Posterior vena cava (tissue), 2 donors: ENCODE measurements at regions not wholly inside any gene's neighbourhood (a gene's known extent, or its start where the extent isn't known, plus 50 kb on each side); places are given as distances from the start of the nearest gene placed in this dataset.

Source experiments
- DNase-seq: peaks from one replicate; pipeline ENCODE4 v3.0.0-alpha.2; 2020; ENCODE audit warnings: low spot score
- intact Hi-C, 2 donors: fragments of 100-400 bp; cut with DNase I; formaldehyde crosslinking; loops; one replicate each; pipeline versions ENCODE4 v1.14.1 to v1.14.2; 2022 to 2023
- donor health status: DM: yes; HTN: yes; CAD: no.
- donor health status: DM: yes; HTN: yes; CAD: no.

DNA sequence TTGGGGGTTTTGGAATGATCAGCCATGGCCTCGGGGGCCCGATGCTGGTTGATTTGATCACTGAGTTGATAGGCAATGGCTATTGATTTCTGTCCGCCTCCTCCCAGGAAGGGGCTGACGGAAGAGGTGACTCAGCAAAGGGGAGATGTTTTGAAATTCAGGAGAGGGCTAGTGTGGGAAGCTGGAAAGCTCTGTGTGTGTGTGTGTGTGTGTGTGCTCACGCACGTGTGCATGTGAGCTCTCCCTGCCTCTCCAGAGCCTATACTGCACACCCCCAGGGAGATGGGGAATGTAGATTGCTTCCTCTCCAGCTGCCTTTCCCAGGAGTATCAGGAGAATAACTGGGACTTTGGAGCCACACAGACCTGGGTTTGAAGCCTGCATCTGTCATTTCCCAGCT, 184.9 kb upstream of the MYL2 start:
- intact Hi-C loops: no loop called here
- DNase-seq: no peak

DNA sequence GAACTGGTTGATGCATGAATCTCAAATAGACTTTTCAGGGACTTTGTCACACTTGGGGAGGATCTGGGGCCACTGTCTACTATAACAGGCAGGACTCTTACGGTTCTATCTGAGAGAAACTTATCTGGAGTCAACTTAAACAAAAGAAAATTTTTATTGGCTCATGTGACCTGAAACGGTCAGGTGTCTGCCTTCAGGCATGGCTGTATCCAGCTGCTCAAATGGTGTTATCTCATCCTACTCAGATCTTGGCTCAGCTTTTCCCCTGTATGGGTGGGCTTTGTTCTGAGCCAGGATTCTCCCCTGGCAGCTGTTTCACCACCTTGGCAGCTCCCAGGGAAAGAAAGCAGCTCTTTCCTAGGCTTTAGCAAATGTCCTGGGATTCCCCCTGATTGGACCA, 183.2 kb upstream of the MYL2 start:
- no peak for DNase-seq
- intact Hi-C loops: no loop called here

DNA sequence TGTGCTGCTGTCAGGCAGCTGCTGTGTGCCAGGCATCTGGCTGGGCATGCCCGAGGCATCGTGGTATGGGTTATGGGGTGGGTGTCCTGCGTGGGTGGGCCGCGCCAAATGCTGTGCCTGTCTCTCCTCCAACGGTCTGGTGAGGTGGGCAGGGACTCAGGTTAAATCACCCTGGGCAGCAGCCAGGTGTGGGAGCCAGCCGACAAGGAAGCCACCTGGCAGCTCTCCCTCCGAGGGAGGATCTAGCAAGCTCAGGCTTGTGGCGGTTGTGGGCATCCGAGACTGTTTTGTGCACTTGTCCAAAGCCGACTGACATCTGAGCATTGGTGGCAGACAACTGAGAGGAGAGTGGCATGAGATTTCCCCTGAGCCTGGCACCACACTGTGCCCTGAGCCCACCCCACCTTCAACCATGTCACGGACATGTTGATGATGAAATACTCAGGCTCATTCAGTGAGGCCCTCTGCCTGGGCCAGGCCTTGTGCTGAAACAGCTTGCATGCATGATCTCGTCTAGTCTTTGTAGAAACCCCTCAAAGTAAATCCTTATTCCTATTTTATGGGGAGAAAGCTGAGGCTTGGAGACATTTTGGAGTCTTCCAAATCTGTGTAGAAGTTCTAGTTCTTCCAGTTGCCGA, 181.8 kb upstream of the MYL2 start:
- no peak for DNase-seq
- intact Hi-C loops: no loop called here

DNA sequence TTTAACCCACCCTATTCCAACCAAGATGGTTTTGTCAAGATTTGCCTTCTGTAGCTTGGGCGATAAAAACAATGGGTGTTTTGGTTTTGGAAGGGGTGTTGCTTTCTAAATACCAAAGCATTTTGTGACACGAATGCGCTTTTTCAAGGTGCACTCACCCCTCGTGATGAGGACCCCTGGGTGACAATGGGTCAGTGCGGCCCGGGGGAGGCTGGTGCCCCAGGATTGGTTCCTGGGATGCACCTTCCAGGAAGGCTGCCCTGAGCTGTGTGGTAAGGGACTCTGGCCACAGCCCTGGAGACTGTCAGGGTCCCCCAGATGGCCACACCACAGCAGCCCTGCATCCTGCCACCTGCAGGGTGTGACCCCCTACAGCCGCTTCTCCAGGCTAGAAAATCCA, 180.6 kb upstream of the MYL2 start:
- no peak for DNase-seq

DNA sequence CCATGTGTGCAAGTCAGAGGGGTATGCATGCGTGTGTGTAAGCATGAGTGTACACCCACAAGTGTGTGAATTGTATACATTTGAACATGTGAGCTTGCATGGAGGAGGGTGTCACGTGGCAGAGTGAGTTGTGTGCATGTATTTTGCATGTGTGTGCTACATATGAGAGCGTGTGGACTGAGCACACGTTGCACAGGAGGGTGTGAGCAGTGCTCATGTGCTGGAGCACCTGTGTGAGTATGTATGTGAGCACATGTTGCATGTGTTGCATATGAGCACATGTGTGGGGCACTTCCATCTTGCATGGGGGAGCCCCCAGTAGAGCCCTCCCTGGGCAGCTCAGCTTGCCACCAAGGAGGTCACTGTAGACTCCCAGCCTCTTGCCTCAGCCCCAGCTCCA, 180.2 kb upstream of the MYL2 start:
- DNase-seq: no peak
- intact Hi-C loops: no loop called here

More for the DNA sequence above, 180.6 kb upstream of the MYL2 start:
- intact Hi-C loops: no loop called here

DNA sequence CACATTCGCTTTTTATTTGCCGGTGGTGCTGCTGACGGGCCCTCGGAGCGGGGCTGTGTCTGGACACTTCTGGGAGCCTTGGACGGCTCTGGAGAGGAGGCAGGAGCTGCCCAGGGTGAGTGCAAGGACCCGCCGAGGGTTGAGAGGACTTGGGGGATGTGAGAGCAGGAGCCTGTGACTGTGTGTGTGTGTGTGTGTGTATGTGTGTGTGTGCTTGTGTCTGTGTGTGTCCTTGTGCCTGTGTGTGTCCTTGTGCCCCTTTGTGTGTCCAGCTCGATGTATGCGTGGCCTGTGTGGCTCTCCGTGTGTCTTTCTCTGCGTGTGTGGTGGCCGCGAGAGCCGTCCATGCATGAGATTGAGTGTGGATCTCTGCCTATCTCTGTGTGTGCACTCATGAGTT, 179.6 kb upstream of the MYL2 start:
- intact Hi-C loops: no loop called here
- DNase-seq: no peak

DNA sequence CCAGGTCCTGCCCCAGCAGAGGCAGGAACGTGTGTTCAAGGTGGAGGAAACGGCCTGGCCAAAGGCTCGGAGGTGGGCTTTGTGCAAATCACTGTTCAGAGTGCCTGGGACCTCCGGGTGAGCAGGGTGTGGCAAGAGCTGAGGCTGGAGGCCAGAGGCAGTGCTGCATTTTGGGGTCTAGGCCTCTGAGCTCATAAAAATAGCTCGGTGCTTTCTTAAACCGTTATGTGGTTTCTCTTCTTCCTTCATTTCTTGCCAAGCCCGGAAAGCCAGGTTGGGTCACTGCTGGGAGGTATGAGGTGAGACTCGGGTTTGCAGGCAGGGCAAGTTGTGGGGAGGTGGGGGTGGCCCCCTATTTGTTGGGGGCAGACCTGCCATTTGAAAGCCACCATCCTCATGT, 178.8 kb upstream of the MYL2 start:
- intact Hi-C loops: no loop called here

DNA sequence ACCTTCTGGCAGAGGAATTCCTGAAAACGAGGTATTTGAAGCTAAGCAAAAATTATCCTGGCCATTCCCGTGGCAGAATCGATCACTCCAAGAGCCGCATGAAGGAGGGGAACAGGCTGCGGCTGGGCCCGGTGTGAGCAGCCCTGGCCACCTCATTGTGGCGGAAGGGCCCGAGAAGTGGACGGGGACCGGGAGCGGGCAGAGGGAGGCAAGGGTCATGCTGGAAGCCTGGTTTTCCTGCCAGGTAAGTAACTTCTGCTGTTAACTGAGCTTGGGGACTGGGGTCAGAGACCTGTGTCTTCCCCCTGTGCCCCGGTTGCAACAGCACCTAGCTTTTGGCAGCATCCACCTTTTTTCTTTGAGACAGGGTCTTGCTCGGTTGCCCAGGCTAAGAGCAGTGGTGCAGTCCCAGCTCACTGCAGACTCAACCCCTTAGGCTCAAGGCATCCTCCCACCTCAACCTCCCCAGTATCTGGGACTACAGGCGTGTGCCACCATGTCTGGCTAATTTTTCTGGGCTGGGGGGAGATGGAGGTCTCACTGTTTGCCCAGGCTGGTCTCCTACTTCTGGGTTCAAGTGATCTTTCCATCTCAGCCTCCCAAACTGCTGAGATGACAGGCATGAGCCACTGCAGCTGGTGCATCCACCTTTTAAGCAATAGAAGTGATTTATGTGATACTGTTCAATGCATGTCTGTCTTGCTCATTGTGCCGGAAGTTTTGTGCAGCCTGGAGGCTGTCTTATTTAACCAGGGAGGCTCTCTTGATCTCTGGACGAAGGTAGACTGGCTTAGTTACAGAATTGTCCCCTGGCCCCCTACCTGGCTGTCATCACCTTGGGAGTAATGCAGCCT, 174.0 kb upstream of the MYL2 start:
- no peak for DNase-seq
- intact Hi-C loops: no loop called here

More for the DNA sequence above, 178.8 kb upstream of the MYL2 start:
- no peak for DNase-seq

DNA sequence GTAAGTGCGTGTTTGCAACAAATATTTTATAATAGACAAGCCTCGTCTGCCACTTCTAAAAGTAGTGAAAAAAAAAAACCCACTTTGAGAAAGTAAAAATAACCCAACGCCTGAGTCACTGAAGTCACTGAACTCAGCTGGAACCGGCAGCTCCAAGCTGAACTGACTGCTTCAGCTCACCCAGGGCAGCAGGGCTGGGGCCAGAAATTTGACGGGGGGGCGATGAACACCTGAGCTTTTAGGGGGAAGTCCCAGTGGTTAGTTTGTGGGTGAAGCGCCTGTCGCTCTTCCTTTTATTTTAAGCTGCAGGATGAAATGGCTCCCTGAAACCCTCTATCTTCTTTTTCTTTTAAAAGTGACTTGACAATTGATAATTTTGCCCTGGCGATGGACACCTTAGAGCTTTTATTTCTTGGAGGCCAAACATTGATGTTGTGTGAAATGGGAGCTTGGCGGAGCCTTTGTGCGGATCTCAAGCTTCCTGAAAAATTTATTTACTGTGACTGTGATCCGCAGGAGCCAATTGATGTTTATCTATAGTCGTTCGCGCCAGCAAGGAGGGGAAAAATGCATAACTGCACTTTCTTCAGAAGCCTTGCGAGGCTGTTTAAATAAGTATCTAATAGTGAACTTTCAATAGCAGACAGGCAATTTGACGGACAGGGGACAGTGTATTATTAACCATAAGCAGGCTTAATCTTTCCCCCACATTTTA, 173.2 kb upstream of the MYL2 start:
- DNase-seq: no peak
- intact Hi-C loops: no loop called here

DNA sequence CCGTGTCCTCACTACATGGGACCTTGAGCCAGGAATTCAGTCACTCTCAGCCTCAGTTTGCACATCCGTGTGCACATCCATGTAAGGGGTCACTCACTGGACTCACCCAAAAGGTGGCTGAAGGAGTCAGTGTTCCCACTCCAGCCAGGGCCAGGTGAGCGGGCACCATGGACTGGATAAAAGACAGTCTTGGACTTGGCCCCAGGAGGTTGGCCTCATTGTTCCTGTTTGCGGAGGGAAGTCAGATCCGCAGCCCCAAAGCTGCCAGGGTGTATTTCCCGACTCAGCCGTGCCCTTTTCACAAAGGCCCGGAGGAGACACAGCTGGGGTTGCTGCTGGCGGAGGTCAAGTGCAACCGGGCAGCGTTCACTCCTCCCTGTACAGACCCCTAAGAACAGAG, 170.7 kb upstream of the MYL2 start:
- intact Hi-C loops: no loop called here
- DNase-seq: no peak

DNA sequence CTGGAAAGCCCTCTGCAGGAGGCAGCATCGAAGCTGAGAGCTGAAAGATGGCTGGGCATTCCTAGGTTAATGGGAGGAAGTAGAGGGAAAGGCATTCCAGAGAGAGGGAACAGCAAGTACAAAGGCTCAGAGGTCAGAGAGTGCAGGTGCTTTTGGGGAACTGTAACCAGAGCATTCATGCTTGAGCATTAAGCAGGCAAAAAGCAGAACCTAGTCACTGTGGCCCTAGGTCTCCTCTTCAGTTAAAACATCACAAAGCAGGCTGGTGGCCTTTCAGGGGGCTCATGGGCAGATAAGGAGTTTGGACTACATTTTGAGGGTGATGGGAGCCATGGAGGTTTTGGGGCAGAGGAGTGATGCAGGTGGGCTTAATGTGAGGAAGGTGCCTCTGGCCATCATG, 169.2 kb upstream of the MYL2 start:
- intact Hi-C loops: no loop called here
- DNase-seq: no peak

DNA sequence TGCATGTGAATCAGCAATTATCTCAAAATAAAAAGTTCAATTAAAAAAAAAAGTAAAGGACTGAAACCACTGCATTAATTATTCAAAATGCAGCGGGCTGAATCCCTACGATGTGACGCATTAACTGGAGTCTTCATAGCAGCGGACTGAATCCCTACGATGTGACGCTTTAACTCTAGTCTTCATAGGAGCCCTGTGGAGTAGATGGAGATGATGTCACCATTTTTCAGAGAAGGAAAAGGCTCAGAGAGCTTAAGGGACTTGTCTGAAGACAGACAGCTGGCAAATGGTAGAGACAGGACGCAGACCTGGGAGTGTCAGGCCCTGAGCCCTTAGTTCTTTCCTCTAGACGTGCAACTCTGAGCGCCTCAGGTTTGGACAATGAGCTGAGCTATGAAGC, 168.0 kb upstream of the MYL2 start:
- intact Hi-C loops: no loop called here
- DNase-seq: no peak

DNA sequence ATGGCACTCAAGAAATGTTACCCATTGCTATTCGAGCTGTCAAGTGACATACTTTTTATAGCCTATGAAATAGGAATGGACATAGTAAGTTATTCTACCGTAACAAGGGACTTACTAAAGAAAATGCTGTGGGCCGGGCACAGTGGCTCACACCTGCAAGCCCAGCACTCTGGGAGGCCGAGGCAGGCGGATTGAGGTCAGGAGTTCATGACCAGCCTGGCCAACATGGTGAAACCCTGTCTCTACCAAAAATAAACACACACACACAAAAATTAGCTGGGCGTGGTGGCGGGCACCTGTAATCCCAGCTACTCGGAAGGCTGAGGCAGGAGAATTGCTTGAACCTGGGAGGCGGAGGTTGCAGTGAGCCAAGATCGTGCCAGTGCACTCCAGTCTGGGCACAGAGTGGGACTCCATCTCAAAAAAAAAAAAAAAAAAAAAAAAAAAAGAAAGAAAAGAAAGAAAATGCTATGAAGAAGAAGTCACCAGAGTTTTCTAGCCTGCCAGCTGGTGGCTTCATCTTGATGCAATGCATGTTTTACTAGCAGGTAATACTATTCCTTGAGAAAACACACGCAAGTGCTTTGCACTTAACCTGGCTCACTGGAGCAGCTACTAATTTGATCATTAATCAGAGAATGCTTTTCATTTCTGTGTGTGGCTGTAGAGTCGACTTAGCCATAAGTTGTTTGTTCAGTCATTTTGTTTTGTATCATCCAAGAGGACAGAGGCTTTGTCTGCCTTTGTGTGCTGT, 166.7 kb upstream of the MYL2 start:
- intact Hi-C loops: no loop called here
- no peak for DNase-seq

DNA sequence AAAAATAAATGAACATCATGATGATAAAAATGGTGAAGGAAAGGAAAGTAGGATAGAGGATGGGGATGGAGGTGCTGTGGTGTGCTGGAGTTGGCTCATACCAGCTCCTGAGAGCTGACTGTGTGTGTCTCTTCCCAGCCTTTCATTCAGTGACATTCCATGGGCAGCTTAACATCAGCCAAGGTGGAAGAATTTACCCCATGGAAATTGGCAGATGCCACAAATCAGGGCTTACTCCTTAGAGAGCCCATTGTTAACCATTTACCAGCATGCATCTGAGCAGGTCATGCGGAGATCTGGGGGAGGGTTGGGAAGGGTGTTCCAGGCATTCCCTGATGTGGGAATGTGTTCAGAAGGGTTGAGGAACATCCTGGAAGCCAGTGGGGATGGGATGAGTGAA, 164.7 kb upstream of the MYL2 start:
- intact Hi-C loops: no loop called here
- DNase-seq: no peak

DNA sequence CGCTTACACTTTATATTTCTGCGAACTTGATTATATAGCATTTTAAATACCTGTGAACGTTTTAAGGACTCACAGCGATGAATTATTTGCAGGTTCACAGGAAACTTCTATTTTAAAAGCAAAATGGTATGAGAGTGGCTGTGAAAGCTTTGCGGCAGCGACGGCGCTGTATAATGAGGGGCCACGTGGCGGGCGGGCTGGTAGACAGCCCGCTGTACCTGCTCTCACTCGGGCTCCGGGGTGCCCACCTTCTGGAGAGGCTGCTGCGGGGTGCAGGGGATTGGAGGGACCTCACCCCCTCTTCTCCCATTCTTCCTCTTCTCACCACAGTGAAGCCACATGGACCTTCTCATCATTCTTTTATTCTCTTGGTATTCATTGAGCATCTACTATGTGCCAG, 164.2 kb upstream of the MYL2 start:
- intact Hi-C loops: no loop called here
- no peak for DNase-seq

DNA sequence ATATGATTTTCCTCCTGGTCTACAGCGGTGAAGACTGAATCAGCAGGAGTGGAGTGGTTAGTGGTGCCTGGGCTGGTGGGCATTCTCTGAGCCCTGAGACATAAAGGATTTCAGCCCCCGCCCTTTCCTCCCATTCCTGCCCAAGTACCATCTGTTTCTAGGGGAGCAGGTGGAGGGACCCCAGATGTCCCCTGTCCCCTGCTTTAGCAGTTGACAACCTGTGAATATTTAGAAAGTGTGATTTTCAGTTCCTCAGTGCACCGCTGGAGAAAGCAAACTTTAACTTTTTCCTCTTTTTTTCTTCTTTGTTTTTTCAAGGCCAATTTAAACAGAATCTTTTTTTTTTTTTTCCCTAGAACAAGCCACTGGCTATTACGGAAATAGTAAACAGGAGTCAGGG, 163.8 kb upstream of the MYL2 start:
- no peak for DNase-seq

DNA sequence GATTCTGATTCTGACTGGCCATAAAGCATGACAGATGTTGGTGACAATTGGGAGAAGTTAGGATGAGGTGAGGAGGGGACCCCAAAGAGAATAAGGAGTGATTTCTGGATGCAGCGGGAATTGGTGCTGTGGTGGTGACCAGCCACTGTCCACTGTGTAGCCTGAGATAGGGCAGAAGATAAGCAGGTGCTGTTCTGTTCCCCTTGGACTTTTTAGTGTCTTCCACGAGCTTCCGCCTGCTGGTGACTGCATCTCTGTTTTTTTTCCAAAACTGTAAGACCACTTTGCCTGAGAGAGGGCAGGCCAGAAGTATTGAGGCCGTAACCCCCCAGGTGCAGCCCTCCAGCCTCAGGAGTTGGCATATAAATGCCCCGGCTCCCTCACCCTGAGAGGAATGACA, 161.2 kb upstream of the MYL2 start:
- peak; percentile 48 for DNase-seq
- intact Hi-C loops: no loop called here

More for the DNA sequence above, 163.8 kb upstream of the MYL2 start:
- intact Hi-C loops: no loop called here

DNA sequence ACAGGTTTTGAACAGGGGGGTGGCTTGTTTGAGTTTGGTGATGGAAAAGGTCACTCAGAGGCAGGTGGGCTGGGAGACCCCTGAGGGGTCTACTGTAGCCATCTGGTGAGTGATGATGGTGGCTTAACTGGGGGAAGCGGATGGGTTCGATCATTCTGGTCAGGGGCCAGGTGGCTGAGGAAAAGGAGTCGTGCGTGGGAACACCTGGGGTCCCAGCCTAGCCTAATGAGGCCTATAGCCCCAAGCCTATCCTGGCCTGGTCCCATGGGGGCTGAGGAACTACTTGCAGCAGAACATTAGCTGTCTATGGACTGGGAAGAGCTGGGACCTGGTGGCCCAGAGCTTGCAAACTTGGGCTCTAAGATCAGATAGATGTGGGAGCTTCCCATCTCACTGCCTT, 158.4 kb upstream of the MYL2 start:
- DNase-seq: peak; percentile 65
- intact Hi-C loops: no loop called here

DNA sequence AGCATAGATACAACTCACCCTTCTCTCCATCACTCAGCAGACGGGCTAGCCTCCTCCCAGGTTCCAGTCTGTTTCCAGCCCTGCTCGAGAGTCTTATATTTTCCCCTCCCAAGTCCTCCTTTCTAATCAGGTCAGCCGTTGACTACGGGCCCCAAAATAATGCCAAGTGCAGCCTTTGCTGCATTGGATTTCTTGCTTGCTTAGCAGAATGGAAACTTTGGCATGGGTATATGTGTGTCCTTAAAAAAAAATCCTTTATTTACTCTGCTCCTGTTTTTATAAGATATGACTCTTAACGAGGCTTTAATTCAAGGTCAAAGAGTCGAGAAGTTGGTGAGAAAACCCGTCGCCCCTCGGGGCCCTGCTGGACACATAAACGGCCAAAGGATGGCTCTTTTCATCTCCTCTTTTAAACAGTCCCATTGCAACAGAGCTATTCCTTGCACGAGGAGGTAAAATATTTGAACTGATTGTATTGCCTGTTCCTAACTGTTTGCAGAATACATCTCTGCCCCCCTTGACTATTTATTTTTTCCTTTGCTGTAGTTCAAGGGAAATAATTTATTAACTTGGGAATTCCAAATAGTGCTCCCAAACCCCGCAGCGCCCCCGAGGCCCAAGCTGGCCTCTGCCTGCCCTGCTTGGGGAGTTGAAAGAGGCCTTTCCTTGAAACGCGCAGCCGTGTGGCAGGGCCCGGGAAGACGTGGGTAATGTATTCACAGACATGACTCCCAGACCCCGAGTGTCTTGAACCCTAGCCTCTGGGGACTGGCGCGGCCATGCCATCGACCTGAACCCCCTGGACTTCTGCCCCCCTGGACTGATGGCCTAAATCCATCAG, 156.5 kb upstream of the MYL2 start:
- intact Hi-C loops: no loop called here
- DNase-seq: peak; percentile 54
